SK-N-MC (cell line): ENCODE measurements at regions not wholly inside any gene's neighbourhood (a gene's known extent, or its start where the extent isn't known, plus 50 kb on each side); places are given as distances from the start of the nearest gene placed in this dataset.

Experiments used
- DNase-seq: peaks from one replicate; pipeline ENCODE4 v3.0.0-alpha.2; 2011; ENCODE audit warnings: low read depth, low spot score
- H3K27ac ChIP-seq: fragments of 200-600 bp; sonication (generic); 2 replicates; pipeline ENCODE4 v1.5.1; 2016; ENCODE audit warnings: mixed run types
- H3K36me3 ChIP-seq: fragments of 200-600 bp; sonication (generic); 2 replicates; pipeline ENCODE4 v1.6.1; 2017; ENCODE audit warnings: antibody characterized with exemption, low read length, mixed read lengths; ENCODE audit not compliant: insufficient read depth
- H3K4me3 ChIP-seq: fragments of 200-600 bp; sonication (generic); 2 replicates; pipeline ENCODE4 v1.5.1; 2016
- H3K9ac ChIP-seq: fragments of 200-600 bp; sonication (generic); 2 replicates; pipeline ENCODE4 v1.8.0; 2017; ENCODE audit warnings: mixed run types, mixed read lengths; ENCODE audit not compliant: insufficient read length
- H3K9me3 ChIP-seq: fragments of 200-600 bp; sonication (generic); 2 replicates; pipeline ENCODE4 v1.6.1; 2017; ENCODE audit warnings: low read depth, mild to moderate bottlenecking, antibody characterized with exemption, low read length, moderate library complexity, mixed read lengths
- EZH2 ChIP-seq: fragments of 200-600 bp; sonication (generic); IDR thresholded peaks from one replicate; pipeline ENCODE4 v1.6.1; 2017; ENCODE audit warnings: antibody characterized with exemption
- FOXP2 ChIP-seq: optimal IDR thresholded peaks from 2 replicates; pipeline ENCODE3; 2011; ENCODE audit warnings: mild to moderate bottlenecking, moderate library complexity; ENCODE audit not compliant: insufficient read depth; ENCODE audit errors: extremely low read length, control extremely low read depth
- POLR2AphosphoS5 ChIP-seq: IDR thresholded peaks from 2 replicates; pipeline ENCODE4 v1.6.1; 2012; ENCODE audit warnings: mild to moderate bottlenecking, low read depth, low read length, borderline replicate concordance

GRCh38 chr15:95988574-95988887 is 342.0 kb upstream of the NR2F2 start:
- TF ChIP-seq EZH2 (no peak), FOXP2 (no peak), POLR2AphosphoS5 (no peak)
- no peaks in the 10 kb centered on the region for H3K9me3 ChIP-seq
- DNase-seq = no peak
- no peaks in the 10 kb centered on the region for H3K36me3 ChIP-seq
- no peak overlapping the region for H3K27ac ChIP-seq
- H3K9ac ChIP-seq = no peak overlapping the region
- no peak overlapping the region; the same call in 1 of the 2 replicates for H3K4me3 ChIP-seq

- H3K9ac ChIP-seq = no peak overlapping the region
- H3K36me3 ChIP-seq = no peaks in the 10 kb centered on the region
- no peak for TF ChIP-seq EZH2
- TF ChIP-seq POLR2AphosphoS5 = no peak
- no peak for TF ChIP-seq FOXP2
- no peak for DNase-seq
- H3K27ac ChIP-seq = no peak overlapping the region
- H3K9me3 ChIP-seq = no peaks in the 10 kb centered on the region
- H3K4me3 ChIP-seq = no peak overlapping the region
Measured at GRCh38 chr15:95989392-95989791, 341.1 kb upstream of the NR2F2 start.

GRCh38 chr15:95990833-95991232 is 339.7 kb upstream of the NR2F2 start:
- TF ChIP-seq POLR2AphosphoS5 = no peak
- no peak for DNase-seq
- H3K9ac ChIP-seq = no peak overlapping the region
- H3K9me3 ChIP-seq = no peaks in the 10 kb centered on the region
- H3K36me3 ChIP-seq = no peaks in the 10 kb centered on the region
- H3K27ac ChIP-seq = no peak overlapping the region
- H3K4me3 ChIP-seq = no peak overlapping the region

- DNase-seq = no peak
- Histone ChIP-seq H3K36me3 (no peaks in the 10 kb centered on the region), H3K9me3 (no peaks in the 10 kb centered on the region), H3K27ac (no peak overlapping the region), H3K9ac (no peak overlapping the region), H3K4me3 (no peak overlapping the region)
- no peak for TF ChIP-seq FOXP2
- no peak for TF ChIP-seq EZH2
- TF ChIP-seq POLR2AphosphoS5 = no peak
Measured at GRCh38 chr15:95994418-95994817, 336.1 kb upstream of the NR2F2 start.

- Histone ChIP-seq H3K27ac (no peak overlapping the region), H3K9me3 (no peaks in the 10 kb centered on the region), H3K36me3 (no peaks in the 10 kb centered on the region), H3K9ac (no peak overlapping the region), H3K4me3 (no peak overlapping the region)
- no peak for TF ChIP-seq EZH2
- TF ChIP-seq POLR2AphosphoS5 = no peak
- no peak for TF ChIP-seq FOXP2
- DNase-seq = no peak
Measured at GRCh38 chr15:95995375-95996168, 334.9 kb upstream of the NR2F2 start.

- no peak for TF ChIP-seq POLR2AphosphoS5
- no peak for TF ChIP-seq FOXP2
- TF ChIP-seq EZH2 = no peak
- no peak overlapping the region for H3K4me3 ChIP-seq
- no peaks in the 10 kb centered on the region for H3K9me3 ChIP-seq
- H3K36me3 ChIP-seq = no peaks in the 10 kb centered on the region
- DNase-seq = no peak
- H3K9ac ChIP-seq = no peak overlapping the region
- no peak overlapping the region for H3K27ac ChIP-seq
Measured at GRCh38 chr15:95996494-95996893, 334.0 kb upstream of the NR2F2 start.

- Histone ChIP-seq H3K36me3 (no peaks in the 10 kb centered on the region), H3K9me3 (no peaks in the 10 kb centered on the region), H3K27ac (no peak overlapping the region), H3K9ac (no peak overlapping the region), H3K4me3 (no peak overlapping the region)
- DNase-seq = no peak
- TF ChIP-seq FOXP2 (no peak), EZH2 (no peak), POLR2AphosphoS5 (no peak)
Measured at GRCh38 chr15:95998935-95999334, 331.6 kb upstream of the NR2F2 start.

GRCh38 chr15:96002890-96003859 is 327.3 kb upstream of the NR2F2 start:
- no peaks in the 10 kb centered on the region for H3K36me3 ChIP-seq
- DNase-seq = no peak
- H3K9ac ChIP-seq = no peak overlapping the region
- H3K27ac ChIP-seq = no peak overlapping the region
- H3K4me3 ChIP-seq = no peak overlapping the region
- no peaks in the 10 kb centered on the region for H3K9me3 ChIP-seq
- TF ChIP-seq POLR2AphosphoS5 (no peak), FOXP2 (no peak), EZH2 (no peak)

GRCh38 chr15:96005906-96006305 is 324.6 kb upstream of the NR2F2 start:
- Histone ChIP-seq H3K9ac (no peak overlapping the region), H3K4me3 (no peak overlapping the region), H3K36me3 (no peaks in the 10 kb centered on the region), H3K27ac (no peak overlapping the region), H3K9me3 (no peaks in the 10 kb centered on the region; the same call in 1 of the 2 replicates)
- DNase-seq = no peak
- TF ChIP-seq EZH2 (no peak), POLR2AphosphoS5 (no peak)
